ENCODE measurements at regions not wholly inside any gene's neighbourhood (a gene's known extent, or its start where the extent isn't known, plus 50 kb on each side); places are given as distances from the start of the nearest gene placed in this dataset.

DNA sequence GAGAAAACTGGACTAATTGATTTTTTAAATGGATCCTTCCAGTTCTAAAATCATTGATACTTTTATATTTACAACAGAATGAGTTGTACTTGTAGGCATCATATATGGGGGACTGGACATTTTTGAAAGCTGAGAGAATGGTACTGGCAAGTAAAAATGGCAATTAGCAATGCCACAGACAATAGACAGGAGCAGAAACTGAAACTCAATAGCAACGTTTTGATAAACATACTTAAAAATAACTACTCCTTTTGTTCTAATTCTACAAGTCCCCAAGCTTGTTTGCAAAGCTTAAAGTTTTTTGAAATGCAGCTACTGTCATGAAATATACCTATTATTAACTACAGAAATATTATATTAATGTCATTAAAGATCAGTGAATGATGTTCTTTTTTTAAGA, 52.8 kb upstream of the FBXL7 start:
- H3K4me3 ChIP-seq (ENCODE audit: low read length), result no peak overlapping the region
- TF ChIP-seq ZNF274 (IDR thresholded peaks at IDR 0.05; ENCODE audit: low read depth, low read length), result no peak

DNA sequence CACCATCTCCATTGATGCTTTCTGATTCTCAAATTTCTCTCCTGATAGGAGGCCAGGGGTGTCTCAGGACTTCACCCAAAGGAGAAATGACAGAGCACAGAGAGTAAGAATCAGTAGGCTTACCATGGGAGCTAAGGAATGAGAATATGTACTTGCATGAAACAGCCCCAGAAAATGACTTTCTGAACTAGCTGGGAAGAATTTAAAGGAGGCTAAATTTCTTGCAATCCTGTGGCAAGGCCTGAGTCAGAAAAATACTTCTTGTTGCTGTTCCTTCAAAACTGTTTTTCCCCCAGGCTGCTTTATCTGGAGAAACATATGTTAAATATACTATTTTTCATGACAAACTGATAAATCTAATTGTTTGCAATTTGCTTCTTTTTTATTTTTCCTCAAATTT, 53.4 kb upstream of the FBXL7 start:
- TF ChIP-seq ZNF274 (IDR thresholded peaks at IDR 0.05; ENCODE audit: low read depth, low read length), result no peak

DNA sequence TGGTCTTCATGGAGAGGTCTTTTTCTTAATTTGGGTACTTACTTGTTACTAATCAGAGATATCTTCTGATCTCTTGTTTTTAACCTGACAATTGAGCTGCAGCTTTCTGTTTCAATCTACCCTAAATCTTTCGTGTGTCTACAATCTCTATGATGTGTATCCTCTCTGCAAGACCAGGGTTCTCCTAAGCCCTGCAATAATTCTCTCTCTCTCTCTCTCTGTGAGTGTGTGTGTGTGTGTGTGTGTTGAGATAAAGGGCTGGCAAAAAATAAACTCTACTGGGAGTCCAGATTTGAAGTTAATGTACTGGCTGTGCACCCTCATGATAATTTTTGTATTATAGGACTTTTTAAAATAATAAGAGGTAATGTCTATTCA, 57.8 kb upstream of the FBXL7 start:
- no peak for TF ChIP-seq ZNF274 (IDR thresholded peaks at IDR 0.05; ENCODE audit: low read depth, low read length)
- no peak overlapping the region for H3K4me3 ChIP-seq (ENCODE audit: low read length)

More for the DNA sequence above, 53.4 kb upstream of the FBXL7 start:
- H3K4me3 ChIP-seq (ENCODE audit: low read length), result no peak overlapping the region

DNA sequence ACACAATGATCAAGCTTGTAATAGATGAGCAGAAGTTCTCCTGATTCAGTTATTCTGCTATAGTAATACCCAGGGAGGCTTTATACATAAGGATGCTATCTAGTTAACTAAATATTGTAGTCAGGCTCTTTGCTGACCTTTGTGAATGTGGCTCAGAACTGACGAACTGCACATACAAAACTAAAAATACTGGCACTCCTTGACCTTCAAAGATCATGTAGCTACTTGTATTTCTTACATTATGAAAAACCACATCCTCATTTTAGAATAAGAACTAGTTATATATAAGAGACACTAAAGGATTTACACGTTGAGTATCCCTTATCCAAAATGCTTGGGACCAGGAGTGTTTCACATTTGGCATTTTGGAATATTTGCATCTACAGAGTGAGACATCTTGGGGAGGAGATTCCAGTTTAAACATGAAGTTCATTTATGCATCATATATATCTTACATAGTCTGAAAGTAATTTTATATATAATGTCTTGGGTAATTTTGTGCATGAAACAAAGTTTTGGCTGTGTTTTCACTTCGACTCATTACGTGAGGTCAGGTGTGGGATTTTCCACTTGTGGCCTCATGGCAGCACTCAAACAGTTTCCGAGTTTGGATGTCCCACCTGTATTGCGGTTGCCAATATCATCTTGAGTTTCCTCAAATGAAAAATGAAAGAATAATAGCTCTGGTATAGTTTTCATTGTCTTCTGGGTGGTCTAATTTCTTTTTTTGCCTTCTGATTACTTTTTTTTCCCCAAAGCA, 58.4 kb upstream of the FBXL7 start:
- no peak overlapping the region for H3K4me3 ChIP-seq (ENCODE audit: low read length)
- no peak for TF ChIP-seq ZNF274 (IDR thresholded peaks at IDR 0.05; ENCODE audit: low read depth, low read length)

DNA sequence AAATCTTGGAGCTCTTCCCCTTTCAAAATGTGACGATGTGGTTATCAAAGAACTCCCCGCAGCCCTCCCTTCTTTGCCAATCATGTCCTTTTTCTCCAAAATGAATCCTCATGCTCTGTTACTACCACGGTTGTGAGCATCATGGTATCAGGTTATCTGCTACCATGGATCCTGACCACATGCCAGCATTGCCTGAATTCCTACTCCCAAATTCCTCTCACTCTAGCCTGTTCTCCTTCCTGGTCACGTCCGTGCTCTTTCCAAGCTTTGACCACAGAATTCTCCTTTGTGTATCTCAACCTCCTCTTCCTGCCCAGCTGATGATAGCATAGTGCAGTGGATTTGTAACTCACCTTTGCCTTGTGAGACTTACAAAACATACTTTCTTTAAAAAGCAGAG, 59.5 kb upstream of the FBXL7 start:
- no peak overlapping the region for H3K4me3 ChIP-seq (ENCODE audit: low read length)
- no peak for TF ChIP-seq ZNF274 (IDR thresholded peaks at IDR 0.05; ENCODE audit: low read depth, low read length)

DNA sequence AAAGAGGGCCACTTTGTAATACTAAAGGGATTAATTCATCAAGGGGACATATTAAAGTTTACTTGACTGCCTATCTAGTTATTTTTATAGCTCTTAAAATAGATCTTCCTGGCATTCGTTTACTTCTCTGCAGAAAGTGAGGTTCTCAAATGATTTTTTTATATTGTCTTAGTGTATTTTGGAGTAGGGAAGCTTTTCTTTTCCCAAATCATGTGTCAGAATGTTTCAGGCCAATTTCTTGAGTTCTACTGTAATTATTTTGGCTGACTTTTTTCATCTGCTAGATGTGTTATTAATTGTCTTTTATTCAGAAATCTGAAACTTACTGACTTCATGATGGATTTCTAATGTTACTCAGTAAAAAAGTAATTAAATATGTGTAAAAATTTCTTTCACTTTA, 60.2 kb upstream of the FBXL7 start:
- TF ChIP-seq ZNF274 (IDR thresholded peaks at IDR 0.05; ENCODE audit: low read depth, low read length), result no peak
- no peak overlapping the region for H3K4me3 ChIP-seq (ENCODE audit: low read length)

DNA sequence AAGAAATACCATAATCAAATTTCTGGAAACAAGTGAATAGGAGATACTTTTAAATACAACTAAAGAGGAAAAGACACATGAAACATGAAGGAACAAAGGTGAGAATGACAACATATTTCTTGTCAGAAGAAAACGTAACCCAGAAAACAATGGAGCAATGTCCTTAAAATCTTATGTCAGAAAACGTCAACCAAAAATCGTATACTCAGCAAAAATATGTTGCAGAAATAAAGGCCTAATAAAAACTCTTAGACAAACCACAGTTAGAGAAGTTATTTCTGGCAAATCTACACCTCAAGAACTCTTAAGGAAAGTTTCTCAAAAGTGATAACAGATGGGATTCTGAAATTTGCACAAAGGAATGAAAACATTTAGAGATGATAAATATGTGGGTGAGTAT, 66.3 kb upstream of the FBXL7 start:
- no peak overlapping the region for H3K4me3 ChIP-seq (ENCODE audit: low read length)
- no peak for TF ChIP-seq ZNF274 (IDR thresholded peaks at IDR 0.05; ENCODE audit: low read depth, low read length)

DNA sequence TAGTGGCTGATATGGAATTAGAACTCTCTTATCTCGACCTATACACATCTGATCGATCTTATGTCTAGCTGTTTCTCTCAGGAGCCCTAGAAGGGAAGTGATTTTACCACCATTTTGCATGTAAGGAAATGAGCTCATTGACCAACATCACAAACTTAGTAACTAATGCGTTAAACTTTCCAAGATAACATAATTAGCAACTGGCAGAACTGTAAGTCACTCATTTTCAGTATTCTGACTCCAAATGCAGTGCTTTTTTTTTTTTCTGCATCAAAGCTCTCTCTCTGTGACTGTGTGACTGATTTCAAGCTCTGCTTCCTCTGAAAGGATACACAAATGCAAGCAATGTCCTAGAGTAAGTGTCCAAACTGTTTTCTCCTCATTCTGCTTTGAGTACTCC, 68.1 kb upstream of the FBXL7 start:
- H3K4me3 ChIP-seq (ENCODE audit: low read length), result no peak overlapping the region

DNA sequence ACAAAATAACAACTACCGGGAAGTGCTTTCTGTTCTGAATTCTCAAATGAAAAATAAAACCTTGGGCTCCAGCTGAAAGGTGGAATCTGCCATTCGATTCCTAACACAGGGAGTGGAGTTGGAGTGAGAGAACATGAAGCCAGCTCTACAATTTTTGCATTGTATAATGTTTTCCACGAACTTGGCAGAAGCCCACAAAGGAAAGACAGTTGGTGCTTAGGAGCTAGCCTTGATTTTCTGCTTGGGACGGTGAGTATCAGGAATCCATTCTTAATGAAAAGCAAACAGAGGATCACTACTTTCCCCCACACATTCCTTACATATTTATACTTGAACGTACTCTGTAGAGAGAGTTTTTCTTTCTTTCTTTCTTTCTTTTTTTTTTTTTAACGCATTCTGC, 74.2 kb upstream of the FBXL7 start:
- H3K4me3 ChIP-seq (ENCODE audit: low read length), result no peak overlapping the region
- no peak for TF ChIP-seq ZNF274 (IDR thresholded peaks at IDR 0.05; ENCODE audit: low read depth, low read length)

More for the DNA sequence above, 68.1 kb upstream of the FBXL7 start:
- TF ChIP-seq ZNF274 (IDR thresholded peaks at IDR 0.05; ENCODE audit: low read depth, low read length), result no peak

DNA sequence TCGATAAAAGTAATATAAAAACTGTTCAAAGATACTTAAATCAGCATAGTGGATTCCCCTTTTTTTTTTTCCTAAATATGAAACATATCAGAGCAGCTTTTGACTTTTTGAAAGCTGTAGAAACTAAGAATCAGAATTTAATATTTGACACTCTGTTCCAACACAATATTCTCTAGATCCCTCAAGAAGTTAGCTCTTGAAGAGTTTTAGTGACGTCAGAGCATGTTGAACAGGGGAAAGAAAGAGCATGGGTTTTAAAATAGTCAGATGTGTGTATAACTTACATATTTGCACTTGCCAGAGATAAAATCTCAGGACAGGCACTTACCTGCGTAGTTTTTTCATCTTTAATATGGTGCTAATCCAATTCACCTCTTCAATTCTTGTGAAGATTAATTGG, 75.2 kb upstream of the FBXL7 start:
- H3K4me3 ChIP-seq (ENCODE audit: low read length), result no peak overlapping the region
- no peak for TF ChIP-seq ZNF274 (IDR thresholded peaks at IDR 0.05; ENCODE audit: low read depth, low read length)

DNA sequence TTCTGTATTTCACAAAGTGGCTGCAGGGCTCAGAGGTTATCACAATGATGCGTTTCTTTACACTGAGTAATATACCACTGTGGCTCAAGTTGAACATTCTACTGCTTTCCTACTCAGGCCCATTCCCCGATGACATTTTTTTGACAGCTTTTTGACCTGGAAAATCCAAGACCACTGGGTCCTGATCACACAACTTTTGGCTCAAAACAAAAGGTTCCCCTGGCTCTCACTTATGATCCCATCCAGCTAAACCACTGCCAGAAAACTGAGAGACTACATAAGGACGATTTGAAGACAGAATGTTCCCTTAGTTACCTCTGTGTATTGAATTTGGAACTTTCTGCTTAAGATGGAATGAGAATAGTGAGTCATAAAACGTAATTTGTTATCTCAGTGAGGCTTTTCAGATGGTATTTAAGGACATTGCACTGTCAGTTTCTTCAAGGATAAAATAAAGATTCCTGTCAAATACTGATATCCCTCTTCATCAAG, 78.0 kb upstream of the FBXL7 start:
- H3K4me3 ChIP-seq (ENCODE audit: low read length), result no peak overlapping the region
- TF ChIP-seq ZNF274 (IDR thresholded peaks at IDR 0.05; ENCODE audit: low read depth, low read length), result no peak

DNA sequence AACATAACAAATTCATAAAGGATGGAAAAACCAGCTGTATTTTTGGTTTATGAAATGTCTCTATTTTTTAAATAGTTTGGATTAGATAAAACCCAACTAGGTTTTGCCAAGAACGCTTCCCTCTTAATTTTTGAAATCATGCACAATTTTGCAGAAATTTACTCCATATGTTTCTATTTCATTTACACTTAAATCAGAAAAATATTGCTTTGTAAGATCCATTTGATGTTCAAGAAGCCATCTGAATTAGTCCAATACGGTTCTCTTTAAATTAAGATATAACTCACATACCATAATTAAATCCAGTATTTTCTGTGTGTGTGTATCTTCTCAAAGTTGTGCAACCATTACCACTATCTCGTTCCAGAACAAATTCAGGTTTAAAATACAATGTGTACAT, 78.6 kb upstream of the FBXL7 start:
- TF ChIP-seq ZNF274 (IDR thresholded peaks at IDR 0.05; ENCODE audit: low read depth, low read length), result no peak
- H3K4me3 ChIP-seq (ENCODE audit: low read length), result no peak overlapping the region

DNA sequence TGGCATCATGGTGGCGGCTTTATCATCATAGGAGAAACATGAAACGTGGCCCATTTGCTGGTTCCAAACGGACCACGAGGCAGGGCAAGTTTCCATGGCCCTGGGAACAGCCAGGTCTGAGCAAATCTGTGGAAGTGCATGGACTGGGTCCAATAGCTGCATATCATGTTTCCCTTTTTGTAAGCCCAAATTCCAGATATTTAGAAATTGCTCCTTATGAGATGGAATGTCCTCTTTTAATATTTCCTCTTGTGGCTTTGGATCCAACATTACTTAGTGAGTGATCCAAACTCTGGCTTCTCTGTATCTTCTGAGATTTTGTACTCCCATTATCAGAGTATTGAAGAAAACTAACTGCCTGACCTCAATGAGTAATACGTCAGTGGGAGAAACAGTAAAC, 79.8 kb upstream of the FBXL7 start:
- no peak overlapping the region for H3K4me3 ChIP-seq (ENCODE audit: low read length)

DNA sequence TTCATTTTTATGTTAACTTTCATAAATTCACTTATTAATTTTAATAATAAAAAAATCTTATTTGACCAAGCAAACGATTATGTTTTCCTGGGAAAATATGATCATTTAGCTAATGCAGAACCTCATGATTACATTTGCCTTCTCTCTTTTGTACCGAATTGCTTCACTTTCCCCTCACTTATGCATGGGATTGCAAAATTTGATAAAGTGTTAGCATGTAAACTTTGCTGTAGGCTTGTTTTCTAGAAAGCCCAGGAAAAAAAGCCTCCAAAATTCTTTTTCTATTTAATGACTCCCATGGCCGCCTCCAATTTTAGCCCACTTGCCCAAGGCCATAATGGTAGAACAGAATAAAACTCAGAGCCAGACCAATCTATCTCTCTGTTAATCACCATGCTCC, 82.8 kb upstream of the FBXL7 start:
- H3K4me3 ChIP-seq (ENCODE audit: low read length), result no peak overlapping the region
- no peak for TF ChIP-seq ZNF274 (IDR thresholded peaks at IDR 0.05; ENCODE audit: low read depth, low read length)

More for the DNA sequence above, 79.8 kb upstream of the FBXL7 start:
- TF ChIP-seq ZNF274 (IDR thresholded peaks at IDR 0.05; ENCODE audit: low read depth, low read length), result no peak

DNA sequence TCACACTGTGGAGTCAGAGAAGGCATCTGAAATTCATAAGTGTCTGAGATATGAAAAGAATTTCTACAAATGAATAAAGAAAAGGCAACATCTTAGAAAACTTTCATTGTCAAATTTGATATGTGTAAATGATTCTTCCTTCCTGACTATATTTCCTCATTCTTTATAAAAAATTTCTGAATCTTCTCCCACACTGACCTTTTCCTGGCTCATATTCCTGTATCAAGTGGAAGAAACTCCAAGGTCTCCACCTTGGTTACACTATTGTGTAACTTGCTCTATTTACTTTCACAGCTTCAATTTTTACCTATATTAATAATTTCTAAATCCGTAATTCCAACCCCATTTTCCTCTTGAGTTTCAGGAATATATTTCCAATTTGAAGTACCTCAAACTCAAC, 93.5 kb upstream of the FBXL7 start:
- no peak for TF ChIP-seq ZNF274 (IDR thresholded peaks at IDR 0.05; ENCODE audit: low read depth, low read length)
- no peak overlapping the region for H3K4me3 ChIP-seq (ENCODE audit: low read length)

DNA sequence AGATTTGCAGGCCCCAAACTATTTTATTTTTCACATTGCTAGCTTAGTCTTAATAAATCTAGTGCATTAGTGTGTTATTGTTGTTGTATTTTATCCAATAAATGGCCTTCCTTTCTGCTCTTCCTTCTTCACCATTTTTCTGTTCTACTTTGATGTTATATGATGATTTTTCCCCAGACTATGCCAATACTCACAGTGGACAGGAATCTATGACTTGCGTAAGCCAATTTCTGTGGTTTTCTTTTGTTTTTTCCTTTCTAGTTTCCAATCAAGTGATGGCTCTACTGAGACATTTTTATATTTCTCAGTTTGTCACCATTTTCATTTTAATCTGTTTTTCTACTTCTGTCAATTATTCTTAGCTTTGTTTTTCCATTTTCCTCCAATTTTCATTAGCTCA, 106.8 kb upstream of the FBXL7 start:
- H3K4me3 ChIP-seq (ENCODE audit: low read length), result no peak overlapping the region
- no peak for TF ChIP-seq ZNF274 (IDR thresholded peaks at IDR 0.05; ENCODE audit: low read depth, low read length)
